ENCODE measurements at regions not wholly inside any gene's neighbourhood (a gene's known extent, or its start where the extent isn't known, plus 50 kb on each side); places are given as distances from the start of the nearest gene placed in this dataset.
A peak's percentile ranks its signal among the peaks of the same experiment; 100 is the strongest.

DNA sequence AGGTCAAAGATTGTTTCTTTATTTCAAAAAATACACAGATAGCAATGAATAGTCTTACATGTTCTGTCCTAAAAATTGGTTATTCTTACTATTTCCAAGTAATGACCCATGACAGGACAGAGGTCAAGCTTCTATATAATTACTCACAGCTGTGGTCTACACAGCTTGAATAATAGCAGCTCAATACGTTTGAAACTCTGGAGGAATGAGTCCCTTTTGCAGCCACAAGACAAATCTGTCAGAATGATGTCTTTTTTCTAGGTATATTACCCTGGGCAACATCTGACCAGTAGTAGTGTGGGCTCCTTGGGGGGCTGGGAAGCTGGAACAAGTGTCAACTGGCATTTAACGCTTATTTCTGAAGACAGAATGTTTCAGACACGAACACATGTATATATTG lies 84.9 kb upstream of the HTR1B start (continued):
- TF ChIP-seq NR2F1 (conservative IDR thresholded peaks at IDR 0.05) (peak; percentile 97), IKZF1 (conservative IDR thresholded peaks at IDR 0.05) (peak; percentile 74; the same call in 1 of the 2 replicates), DPF2 (IDR thresholded peaks at IDR 0.05) (0 out of 2 replicates have a peak, but pooled peaks have one; percentile 54), IKZF2 (IDR thresholded peaks at IDR 0.05) (peak; percentile 17 to 40; a peak in 2 of 4 replicates), MXI1 (IDR thresholded peaks at IDR 0.05; ENCODE audit: low read depth, low read length) (0 out of 2 replicates have a peak, but pooled peaks have one; percentile 43), FOXK2 (IDR thresholded peaks at IDR 0.05) (no peak), BHLHE40 (IDR thresholded peaks at IDR 0.05; ENCODE audit: borderline replicate concordance in 1 of 2, low read depth in 2 of 2, low read length in 1 of 2) (no peak), ZNF384 (IDR thresholded peaks at IDR 0.05; ENCODE audit: borderline replicate concordance, low read depth, low read length) (no peak), NR2C1 (IDR thresholded peaks at IDR 0.05) (peak; percentile 38; the same call in 1 of the 2 replicates)
- TF ChIP-seq, protein P1, sequence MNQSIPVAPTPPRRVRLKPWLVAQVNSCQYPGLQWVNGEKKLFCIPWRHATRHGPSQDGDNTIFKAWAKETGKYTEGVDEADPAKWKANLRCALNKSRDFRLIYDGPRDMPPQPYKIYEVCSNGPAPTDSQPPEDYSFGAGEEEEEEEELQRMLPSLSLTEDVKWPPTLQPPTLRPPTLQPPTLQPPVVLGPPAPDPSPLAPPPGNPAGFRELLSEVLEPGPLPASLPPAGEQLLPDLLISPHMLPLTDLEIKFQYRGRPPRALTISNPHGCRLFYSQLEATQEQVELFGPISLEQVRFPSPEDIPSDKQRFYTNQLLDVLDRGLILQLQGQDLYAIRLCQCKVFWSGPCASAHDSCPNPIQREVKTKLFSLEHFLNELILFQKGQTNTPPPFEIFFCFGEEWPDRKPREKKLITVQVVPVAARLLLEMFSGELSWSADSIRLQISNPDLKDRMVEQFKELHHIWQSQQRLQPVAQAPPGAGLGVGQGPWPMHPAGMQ (IDR thresholded peaks at IDR 0.05; ENCODE audit: borderline replicate concordance): no peak

DNA sequence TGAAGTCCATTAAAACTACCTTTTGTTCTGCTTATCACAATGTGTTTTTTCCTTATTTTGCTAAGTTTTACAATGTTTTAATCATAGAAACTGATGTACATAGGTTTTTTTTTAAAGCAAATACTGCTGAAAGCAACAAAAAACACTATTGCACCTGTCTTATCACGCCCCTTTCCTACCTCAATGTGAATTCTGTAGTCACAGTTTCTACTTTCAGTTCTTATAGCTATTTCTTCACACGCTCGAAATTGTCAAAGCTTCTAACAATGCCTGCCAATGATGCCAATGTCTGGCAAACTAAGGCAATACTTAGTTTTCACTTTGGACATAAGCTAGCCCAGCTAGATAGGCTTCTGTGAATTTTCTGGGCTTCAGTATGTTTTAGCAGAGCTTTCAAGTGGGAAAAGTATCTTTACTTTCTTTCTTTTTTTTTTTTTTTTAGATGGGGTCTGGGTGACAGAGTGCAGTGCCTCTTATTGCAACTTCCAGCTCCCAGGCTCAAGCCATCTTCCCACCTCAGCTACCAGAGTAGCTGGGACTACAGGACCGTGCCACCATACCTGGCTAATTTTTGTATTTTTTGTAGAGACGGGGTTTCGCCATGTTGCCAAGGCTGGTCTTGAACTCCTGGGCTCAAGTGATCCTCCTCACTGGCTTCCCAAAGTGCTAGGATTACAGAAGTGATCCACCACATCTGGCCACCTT lies 85.5 kb upstream of the HTR1B start:
- Histone ChIP-seq H3K4me2 (ENCODE audit: control insufficient read depth, insufficient read depth) (no peak overlapping the region), H4K20me1 (ENCODE audit: control insufficient read depth, insufficient read depth) (no peaks in the 10 kb centered on the region), H3K36me3 (ENCODE audit: control insufficient read depth in 2 of 2, insufficient read depth in 2 of 2, low read length in 1 of 2) (no peaks in the 10 kb centered on the region), H3K9ac (ENCODE audit: control insufficient read depth, insufficient read depth, low read length) (no peak overlapping the region), H2AFZ (ENCODE audit: control insufficient read depth, low read depth, low read length) (no peak overlapping the region), H3K4me1 (ENCODE audit: control insufficient read depth, insufficient read depth, low read length) (no peaks in the 10 kb centered on the region), H3K4me3 (no peak overlapping the region), H3K79me2 (ENCODE audit: control insufficient read depth, insufficient read depth, low read length) (no peaks in the 10 kb centered on the region), H3K9me3 (replicated peaks; ENCODE audit: control insufficient read depth, insufficient read depth, low read length) (no peaks in the 10 kb centered on the region), H3K27ac (ENCODE audit: control insufficient read depth, insufficient read depth) (no peak overlapping the region), H3K27me3 (replicated peaks in 1 of 2; ENCODE audit: control insufficient read depth in 2 of 2, insufficient read depth in 2 of 2, low read length in 1 of 2) (no peaks in the 10 kb centered on the region)
- peak; percentile 65 for ATAC-seq
- SMC1A ChIA-PET (ENCODE audit: uncharacterized antibody, unreplicated experiment): interaction anchor here (0.6 to 20.8 kb wide), 14 partner anchors 5 to 514 kb away, joined by 3 to 524 read pairs (median 8); partner anchors contain the start of gene MEI4
- RAD21 ChIA-PET (ENCODE audit: unreplicated experiment): interaction anchor here (0.6 to 16.2 kb wide), 11 partner anchors 9 to 377 kb away, joined by 3 to 315 read pairs (median 14); partner anchors contain the start of gene HTR1B
- in situ Hi-C loops (cut with MboI): no loop called here
- FAIRE-seq: no peak
- POLR2A ChIA-PET: interaction anchor here (0.6 to 13.9 kb wide), 8 partner anchors 10 to 1769 kb away, joined by 3 to 270 read pairs (median 6); no protein-coding TSS in a partner anchor
- DNase-seq (ENCODE audit: low read depth, low spot score): no peak
- WGBS (ENCODE audit: insufficient coverage, insufficient replicate concordance, low lambda C conversion rate, missing lambda C conversion rate): 30% methylated on average over 6 of the region's 6 CpGs
- BruUV-seq (replicated peaks): TSS peak; percentile 84
- intact Hi-C loops (cut with micrococcal nuclease; ENCODE audit: unreplicated experiment): loop anchor here (5.0 kb wide), 1 partner anchor 77 kb away; no protein-coding TSS in a partner anchor
- CTCF ChIA-PET: interaction anchor here (0.8 to 8.5 kb wide), 5 partner anchors 9 to 83 kb away, joined by 3 to 96 read pairs (median 10); no protein-coding TSS in a partner anchor
- TF ChIP-seq, protein P2, sequence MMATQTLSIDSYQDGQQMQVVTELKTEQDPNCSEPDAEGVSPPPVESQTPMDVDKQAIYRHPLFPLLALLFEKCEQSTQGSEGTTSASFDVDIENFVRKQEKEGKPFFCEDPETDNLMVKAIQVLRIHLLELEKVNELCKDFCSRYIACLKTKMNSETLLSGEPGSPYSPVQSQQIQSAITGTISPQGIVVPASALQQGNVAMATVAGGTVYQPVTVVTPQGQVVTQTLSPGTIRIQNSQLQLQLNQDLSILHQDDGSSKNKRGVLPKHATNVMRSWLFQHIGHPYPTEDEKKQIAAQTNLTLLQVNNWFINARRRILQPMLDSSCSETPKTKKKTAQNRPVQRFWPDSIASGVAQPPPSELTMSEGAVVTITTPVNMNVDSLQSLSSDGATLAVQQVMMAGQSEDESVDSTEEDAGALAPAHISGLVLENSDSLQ (IDR thresholded peaks at IDR 0.05): no peak
- TF ChIP-seq SMARCA5 (IDR thresholded peaks at IDR 0.05) (no peak), KDM1A (IDR thresholded peaks at IDR 0.05; ENCODE audit: borderline replicate concordance) (no peak), SMAD1 (IDR thresholded peaks at IDR 0.05; ENCODE audit: low read depth, partially characterized antibody) (peak; percentile 57), RCOR1 (conservative IDR thresholded peaks at IDR 0.05; ENCODE audit: low read depth, low read length) (no peak), GATAD2B (conservative IDR thresholded peaks at IDR 0.05; ENCODE audit: low read depth) (no peak), ATF7 (IDR thresholded peaks at IDR 0.05; ENCODE audit: low read depth) (peak; percentile 0; the same call in 1 of the 2 replicates), ZNF384 (IDR thresholded peaks at IDR 0.05; ENCODE audit: borderline replicate concordance, low read depth, low read length) (peak; percentile 9; the same call in 1 of the 2 replicates)
- TF ChIP-seq, protein P3, sequence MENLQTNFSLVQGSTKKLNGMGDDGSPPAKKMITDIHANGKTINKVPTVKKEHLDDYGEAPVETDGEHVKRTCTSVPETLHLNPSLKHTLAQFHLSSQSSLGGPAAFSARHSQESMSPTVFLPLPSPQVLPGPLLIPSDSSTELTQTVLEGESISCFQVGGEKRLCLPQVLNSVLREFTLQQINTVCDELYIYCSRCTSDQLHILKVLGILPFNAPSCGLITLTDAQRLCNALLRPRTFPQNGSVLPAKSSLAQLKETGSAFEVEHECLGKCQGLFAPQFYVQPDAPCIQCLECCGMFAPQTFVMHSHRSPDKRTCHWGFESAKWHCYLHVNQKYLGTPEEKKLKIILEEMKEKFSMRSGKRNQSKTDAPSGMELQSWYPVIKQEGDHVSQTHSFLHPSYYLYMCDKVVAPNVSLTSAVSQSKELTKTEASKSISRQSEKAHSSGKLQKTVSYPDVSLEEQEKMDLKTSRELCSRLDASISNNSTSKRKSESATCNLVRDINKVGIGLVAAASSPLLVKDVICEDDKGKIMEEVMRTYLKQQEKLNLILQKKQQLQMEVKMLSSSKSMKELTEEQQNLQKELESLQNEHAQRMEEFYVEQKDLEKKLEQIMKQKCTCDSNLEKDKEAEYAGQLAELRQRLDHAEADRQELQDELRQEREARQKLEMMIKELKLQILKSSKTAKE (IDR thresholded peaks at IDR 0.05; ENCODE audit: low read depth, poor library complexity, severe bottlenecking): peak; percentile 10

Measured in GM12878 (cell line).